IPS-NIHi7 (cell line): ENCODE measurements at regions not wholly inside any gene's neighbourhood (a gene's known extent, or its start where the extent isn't known, plus 50 kb on each side); places are given as distances from the start of the nearest gene placed in this dataset.

Source experiments
- DNase-seq: peaks from one replicate; pipeline ENCODE4 v3.0.0; 2012; ENCODE audit warnings: mixed read lengths; ENCODE audit errors: extremely low spot score

- DNase-seq, result no peak
Observed at GRCh38 chr10:20954519-20954918, 57.4 kb upstream of the NEBL start.

GRCh38 chr10:20953120-20953519, 56.0 kb upstream of the NEBL start:
- DNase-seq, result no peak

- DNase-seq, result no peak
Observed at GRCh38 chr10:20949967-20950366, 52.9 kb upstream of the NEBL start.

GRCh38 chr10:20948686-20949327, 51.7 kb upstream of the NEBL start:
- no peak for DNase-seq
